Right hindlimb (tissue), 1 donor: ENCODE measurements at regions not wholly inside any gene's neighbourhood (a gene's known extent, or its start where the extent isn't known, plus 50 kb on each side); places are given as distances from the start of the nearest gene placed in this dataset.
"Not testable (repeated sequence)": the region's sequence is repeated elsewhere in the genome, so short reads cannot be mapped to it uniquely, and the experiment has no call there.

Experiments
- DNase-seq: peaks from one replicate; pipeline ENCODE4 v3.0.0-alpha.2; 2018

GRCh38 chr11:134740590-134741261 lies 328.7 kb upstream of the B3GAT1 start:
- no peak for DNase-seq

DNA sequence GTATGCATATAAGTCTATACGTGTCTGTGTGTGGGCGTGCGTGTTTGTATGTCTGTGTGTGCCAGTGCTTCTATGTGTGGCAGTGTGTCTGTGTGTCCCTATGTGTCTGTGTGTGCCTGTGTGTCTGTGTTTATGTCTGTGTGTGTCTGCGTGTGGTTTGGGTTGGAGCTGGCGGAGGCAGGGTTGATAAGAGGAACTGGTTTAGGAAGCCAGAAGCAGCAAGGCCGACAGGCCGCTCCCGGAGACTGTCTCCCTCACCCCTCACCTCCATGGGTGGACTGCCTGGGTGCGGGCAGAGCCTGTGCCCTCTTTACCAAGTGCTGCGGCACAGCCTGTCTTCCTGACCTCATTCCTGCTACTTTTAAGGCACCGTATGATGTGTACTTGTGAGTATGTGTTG lies 327.1 kb upstream of the B3GAT1 start:
- no peak for DNase-seq

- no peak for DNase-seq
These were observed 326.5 kb upstream of the B3GAT1 start for GRCh38 chr11:134738581-134738980.

DNA sequence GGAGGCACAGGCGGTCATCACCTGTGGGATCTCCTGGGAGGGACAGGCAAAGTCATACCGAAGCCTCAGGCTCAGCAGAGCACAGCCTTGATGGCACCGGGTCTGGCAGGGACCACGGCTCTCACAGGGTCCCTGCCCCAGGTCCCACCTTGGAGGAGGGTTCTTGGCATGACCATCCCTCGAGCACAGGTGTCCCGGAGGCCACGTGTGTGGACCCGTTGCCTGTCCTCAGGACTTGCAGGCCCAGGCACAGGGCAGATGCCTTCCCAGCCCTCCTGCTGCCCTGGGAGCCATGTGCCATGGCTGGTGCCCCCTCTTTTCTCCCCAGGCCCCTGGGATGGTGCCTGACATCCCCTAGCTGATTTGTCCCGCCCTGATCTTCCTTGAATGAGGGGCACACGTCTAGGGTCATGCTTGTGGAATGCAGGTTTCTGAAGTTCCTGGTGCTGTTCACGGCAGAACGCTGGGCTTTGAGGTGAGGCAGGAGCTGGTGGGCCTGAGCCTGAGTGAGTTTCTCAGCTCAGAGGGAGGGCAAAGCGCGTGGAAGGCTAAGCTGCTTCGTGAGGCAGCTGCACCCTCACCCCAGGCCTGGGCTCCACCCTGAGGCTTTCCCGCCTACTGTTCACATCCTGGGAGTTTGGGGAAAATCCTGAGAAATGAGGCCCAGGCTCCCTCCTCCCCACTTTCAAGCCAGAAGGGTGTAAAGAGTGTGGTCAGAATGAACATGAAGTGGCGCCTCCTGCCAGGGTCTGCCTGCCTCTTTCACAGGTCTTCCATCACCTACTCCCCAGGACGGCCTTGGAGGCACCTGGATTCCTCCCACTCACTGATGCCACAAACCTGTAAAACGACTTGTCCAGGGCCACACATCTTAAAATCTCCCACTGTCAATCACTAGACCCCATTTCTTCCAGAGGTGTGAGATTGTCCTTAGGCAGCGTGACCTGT lies 325.8 kb upstream of the B3GAT1 start:
- DNase-seq = no peak

DNA sequence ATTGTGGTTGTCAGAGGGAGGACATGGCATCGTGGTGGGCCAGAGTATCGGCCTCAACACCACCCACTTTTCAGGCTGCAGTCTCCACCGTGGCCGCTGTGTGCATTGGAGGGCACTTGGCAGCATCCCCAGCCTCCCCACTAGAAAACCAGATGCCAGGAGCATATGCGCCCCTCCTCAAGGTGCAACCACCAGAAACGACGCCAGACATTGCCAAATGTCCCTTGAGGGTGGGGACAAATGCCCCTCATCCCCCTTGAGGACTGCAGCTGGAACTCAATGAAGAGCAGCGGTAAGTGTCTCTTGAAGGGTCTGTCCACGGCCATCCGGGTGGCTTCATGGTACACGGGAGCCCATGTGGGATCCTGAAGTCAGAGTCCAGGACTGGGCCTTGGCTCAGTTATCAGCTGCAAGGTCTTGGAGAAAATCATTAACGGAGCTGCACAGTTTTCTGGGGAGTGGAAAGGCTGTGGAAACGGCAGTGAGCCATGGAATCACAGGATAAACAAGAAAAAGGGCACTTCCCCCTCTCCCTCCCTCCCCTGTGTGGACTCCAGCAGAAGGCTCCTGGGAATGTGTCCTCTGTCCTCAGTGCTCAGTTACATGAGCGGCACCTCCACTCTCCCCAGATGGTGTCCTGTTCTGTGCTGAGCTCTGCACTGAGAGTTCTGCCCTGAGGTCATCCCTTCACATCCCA lies 324.4 kb upstream of the B3GAT1 start:
- DNase-seq = no peak

DNA sequence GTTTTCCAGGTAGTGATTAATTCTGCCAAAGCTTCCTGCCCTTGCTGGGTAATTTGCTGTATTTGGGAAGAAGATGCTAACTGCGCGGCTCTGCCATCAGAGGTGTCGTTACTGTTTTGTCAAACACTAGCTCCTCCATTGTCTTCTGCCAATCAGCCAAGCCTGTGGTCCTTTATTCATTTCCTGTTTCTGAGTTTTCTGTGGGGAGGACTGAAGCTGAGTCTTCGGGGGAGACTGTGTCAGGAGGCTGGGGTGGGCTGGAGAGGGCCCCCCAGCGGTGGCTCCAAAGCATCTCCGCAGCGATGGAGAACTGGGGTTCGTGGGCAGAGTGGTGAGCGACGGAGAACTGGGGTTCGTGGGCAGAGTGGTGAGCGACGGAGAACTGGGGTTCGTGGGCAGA lies 322.9 kb upstream of the B3GAT1 start:
- DNase-seq = no peak

GRCh38 chr11:134734141-134734845 lies 322.3 kb upstream of the B3GAT1 start:
- DNase-seq = no peak

DNA sequence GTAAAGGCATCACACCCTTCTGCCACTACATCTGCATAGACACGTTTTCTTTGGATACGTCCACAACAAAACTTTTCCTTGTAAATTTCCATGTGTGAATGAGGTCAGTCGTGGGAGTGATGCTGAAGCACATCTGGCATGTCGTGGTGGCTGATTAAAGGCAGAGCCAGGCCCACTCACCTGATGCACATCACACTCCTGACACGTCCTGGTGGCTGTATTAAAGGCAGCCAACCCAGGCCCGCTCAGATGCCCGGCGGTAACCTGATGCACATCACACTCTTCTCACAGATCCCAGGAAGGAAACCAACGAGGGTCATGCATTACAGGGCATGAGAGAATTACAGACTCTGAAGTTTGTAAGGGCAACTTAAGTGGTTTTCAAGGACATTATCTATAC lies 321.6 kb upstream of the B3GAT1 start:
- DNase-seq = no peak

GRCh38 chr11:134731213-134731961 lies 319.3 kb upstream of the B3GAT1 start:
- no peak for DNase-seq

- DNase-seq = no peak
These were observed 318.6 kb upstream of the B3GAT1 start for GRCh38 chr11:134730561-134731212.

DNA sequence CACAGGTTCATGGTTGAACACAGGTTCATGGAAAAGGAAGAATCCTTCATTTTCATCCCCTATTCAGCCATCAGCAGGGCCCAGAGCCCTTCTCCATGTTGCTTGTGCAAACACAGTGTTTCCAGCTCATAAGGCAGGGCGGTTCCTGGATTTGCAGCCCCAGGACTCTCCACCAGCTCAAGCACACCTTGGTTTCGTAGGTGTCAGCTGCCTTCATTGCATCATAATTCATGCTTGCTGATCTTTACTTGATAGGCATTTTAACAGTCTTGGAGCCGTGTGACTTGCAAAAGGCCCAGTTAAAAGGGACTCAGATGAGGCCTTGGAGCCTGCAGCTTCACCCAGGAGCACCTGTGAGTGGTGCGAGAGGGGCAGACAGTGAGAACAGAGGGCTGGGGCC lies 318.1 kb upstream of the B3GAT1 start:
- DNase-seq = no peak

- DNase-seq = no peak
These were observed 316.1 kb upstream of the B3GAT1 start for GRCh38 chr11:134728186-134728585.

DNA sequence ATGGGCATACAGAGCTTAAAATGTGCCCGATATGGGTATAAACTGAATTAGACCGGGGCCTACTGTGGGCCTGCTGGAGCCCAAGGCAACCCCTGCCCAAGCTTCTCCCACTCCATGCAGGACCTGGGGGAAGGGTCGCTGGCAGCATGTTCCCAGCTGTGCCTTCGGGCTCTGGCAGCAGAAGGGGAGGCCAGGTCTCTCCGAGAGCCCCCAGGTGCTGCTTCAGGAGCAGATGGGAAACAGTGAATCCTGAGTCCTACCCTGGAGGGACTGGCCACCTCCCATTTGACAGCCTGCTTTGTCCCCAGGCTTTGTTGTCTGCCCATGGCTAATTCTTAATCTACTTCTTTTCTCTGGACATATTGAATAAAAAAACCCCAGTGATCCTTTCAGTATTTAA lies 315.6 kb upstream of the B3GAT1 start:
- no peak for DNase-seq

DNA sequence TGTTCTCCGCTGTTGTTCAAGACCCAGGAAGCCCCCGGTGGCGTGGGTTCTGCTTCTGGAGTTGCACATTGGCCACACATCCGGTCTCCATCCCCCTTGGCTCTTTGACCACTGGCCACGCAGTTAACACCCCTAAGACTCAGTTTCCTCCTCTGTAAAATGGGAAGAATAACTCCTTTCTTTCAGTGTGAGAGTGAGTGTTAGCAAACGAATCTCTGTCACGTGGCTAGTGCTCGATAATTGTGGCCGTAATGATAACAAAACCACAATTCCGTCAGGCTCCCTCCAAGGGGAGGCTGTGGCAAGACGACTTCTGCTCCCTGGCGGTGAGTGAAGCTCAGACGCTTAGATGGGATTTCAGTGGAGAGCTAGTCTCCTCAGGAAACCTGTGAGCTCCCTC lies 315.2 kb upstream of the B3GAT1 start:
- no peak for DNase-seq

GRCh38 chr11:134725716-134726639 lies 313.9 kb upstream of the B3GAT1 start:
- DNase-seq = no peak

DNA sequence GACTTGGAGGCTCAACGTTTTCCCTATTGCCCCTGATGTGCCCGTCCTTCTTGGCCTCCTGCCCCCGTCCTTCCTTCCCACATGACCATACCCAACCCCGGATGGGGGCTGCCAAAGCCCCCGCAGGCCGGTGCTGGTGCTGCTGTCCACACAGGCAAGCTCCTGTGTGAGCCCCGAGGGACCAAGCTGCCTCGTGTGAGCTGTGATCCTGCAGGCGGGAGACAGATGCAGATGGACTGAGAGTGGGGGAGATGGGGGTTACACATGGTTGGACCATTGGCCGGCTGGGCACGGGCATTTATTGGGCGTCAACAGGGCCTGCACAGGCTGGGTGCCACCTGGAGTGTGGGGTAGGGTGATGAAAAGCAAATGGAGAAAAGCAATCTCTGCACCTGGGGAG lies 313.2 kb upstream of the B3GAT1 start:
- DNase-seq = no peak

- DNase-seq = no peak
These were observed 312.7 kb upstream of the B3GAT1 start for GRCh38 chr11:134724779-134725140.

- no peak for DNase-seq
These were observed 312.2 kb upstream of the B3GAT1 start for GRCh38 chr11:134724106-134724778.

GRCh38 chr11:134720691-134721070 lies 308.6 kb upstream of the B3GAT1 start:
- not testable (repeated sequence) for DNase-seq
